ENCODE measurements at regions not wholly inside any gene's neighbourhood (a gene's known extent, or its start where the extent isn't known, plus 50 kb on each side); places are given as distances from the start of the nearest gene placed in this dataset.
"Not testable (repeated sequence)": the region's sequence is repeated elsewhere in the genome, so short reads cannot be mapped to it uniquely, and the experiment has no call there.

DNA sequence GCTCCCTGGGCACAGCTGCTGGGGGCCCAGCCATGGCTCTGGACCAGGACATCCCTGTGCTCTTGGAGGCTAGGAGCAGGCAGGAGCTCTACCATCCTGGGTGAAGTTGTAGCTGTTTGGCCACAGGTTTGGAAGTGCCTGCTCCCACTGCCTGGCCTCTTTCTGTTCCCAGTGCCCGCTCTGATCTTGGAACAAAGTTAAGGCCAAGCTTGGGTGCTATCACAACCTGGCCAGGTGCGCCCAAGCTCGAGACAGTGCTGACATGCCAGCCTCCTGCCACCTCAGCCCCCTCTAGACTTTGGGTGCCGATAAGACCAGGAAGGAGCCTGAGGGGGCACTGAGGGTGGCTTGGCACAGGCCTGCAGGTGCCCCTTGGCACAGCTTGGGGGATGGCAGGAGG lies 686.1 kb upstream of the AADAT start:
- no peak for DNase-seq

DNA sequence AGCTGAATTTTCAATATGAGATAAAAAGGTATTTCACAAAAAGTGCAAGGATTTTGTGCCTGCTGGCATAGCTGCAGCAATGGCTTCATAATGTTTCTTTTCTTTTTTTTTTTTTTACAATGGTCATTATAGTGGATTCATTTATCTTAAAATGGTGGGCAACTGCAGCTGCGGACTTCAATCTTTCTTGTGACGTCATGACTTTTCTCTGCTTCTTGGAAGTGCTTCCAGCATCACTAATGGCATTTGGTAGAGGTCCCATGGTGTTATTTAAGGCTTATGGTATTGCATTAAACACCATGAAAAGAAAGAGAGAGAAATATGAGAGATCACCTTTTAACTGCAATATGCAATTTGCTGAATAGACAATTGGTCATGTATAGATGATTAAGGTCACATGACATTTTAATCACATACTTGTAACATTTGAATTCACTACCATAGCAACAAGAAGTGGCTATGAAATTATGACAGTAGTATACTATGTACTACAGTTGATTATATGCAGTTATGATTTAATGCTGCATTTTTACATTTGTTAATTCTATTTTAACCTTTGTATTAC lies 684.0 kb upstream of the AADAT start:
- no peak for DNase-seq

DNA sequence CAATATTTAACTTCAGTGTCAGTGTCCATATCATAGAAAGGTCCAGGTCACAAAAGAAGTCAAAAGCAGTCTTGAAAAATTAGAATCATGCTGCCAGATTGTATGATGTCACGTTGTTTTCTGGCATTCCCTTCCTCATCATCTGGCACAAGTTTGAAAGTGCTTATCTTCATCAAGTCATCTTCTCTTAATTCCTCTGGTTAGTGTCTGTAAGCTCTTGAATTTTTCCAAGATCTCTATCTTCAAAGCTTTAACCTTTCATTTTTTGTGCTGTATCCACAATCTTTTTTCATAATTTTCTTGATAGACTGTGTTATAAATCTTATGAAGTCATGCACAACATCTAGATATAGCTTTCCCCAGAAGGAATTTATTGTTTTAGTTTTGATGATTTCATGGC lies 682.7 kb upstream of the AADAT start:
- no peak for DNase-seq

DNA sequence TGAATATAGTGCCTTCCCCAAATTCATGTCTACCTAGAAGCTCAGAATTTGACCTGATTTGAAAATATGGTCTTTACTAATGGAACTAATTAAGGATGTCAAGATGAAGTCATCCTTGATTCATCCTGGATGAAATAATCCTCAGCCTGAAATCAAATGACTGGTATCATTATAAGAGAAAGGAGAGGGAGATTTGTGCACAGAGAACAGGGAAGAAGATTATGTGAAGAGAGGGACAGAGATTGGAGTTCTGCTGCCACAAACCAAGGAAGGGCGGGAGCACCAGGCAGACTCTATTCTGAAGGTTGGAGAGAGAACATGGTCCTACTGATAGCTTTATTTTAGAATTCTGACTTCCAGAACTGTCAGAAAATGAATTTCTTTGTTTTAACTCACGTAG lies 680.9 kb upstream of the AADAT start:
- no peak for DNase-seq

DNA sequence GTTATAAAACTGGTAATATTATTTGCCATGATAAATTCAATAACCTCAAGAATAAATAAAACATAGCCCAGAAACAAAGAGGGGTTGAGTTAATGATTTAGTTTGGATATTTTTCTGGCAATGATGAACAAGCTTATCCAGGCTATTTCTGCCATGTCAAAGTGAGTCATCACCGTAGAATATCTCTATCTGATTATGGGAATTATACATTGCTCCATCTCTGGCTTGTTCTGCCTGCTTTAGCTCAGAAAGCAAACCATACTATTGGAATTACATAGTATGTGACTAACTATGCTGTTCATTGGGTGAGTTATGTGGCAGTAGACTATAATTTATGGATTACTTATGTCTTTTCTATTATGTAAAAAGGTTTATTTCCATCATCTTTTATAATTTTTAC lies 680.1 kb upstream of the AADAT start:
- DNase-seq: no peak

DNA sequence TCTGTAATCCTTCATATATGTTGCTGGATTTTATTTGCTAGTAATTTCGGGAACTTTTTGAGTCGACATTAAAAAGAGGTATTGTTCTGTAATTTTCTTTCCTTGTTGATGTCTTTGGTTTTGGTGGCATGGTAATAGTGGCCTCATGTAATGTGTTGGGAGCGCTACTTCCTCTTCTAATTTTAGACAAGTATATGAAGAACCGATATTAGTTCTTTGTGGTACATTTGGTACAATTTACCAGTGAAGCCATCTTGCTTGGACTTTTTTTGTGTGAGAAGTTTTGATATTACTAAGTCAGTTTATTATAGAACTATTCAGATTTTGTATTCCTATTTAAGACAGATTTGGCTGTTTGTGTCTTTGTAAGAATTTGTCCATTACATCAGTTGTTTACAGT lies 669.2 kb upstream of the AADAT start:
- no peak for DNase-seq

DNA sequence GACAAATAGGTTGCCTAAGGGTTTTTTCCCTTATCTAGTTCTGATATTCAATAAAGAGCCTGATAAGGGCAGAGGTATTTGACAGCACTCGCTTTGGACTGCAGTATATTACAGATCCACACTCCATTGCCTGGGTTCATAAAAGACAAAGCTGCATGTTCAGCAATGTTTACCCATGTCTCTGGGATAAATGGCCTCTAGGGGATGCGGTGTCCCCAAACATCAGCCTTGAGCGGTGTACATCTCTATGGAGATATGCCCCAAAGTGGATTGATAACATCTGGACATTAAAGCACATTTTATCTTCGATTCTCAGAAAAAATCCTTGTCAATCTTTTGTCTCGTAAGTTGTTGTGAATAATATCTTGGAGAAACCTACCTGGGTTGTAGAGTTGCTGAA lies 660.8 kb upstream of the AADAT start:
- no peak for DNase-seq

DNA sequence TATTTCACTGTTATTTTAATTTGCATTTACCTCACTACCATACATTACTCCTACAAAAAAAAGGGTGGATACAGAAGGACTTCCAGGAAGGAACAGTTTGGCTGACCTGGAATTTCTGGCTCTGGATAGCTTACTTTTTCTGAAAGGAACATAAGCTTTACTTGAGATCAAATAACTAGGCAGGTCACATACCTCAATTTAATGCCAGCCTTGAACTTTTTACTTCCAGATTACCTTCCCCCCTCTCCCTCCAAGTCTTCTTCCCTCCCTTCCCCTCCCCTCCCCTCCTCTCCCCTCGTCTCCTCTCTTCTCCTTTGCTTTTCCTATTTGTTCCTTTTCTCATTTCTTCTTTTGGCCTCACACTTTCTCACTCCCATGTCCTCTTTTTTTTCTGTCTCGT lies 659.2 kb upstream of the AADAT start:
- DNase-seq: no peak

DNA sequence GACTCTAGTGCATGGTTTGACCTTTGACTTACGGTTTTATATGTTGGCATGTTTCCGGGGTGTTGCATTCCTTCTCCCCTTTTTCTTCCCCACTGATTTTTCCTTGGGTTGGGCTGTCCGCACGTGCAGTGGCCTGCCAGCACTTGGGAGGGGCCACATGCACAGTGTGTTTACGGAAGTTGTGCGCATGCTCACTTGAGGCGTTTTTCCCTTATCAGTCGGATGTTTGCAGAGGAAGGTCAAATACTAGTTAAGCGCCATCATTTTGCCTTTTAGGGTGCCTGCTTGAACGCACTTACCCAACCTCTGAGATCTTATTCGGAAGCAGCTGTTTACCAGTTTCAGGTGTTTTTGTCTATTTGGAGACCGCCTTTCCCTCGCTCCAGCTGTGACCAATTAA lies 653.9 kb upstream of the AADAT start:
- no peak for DNase-seq

DNA sequence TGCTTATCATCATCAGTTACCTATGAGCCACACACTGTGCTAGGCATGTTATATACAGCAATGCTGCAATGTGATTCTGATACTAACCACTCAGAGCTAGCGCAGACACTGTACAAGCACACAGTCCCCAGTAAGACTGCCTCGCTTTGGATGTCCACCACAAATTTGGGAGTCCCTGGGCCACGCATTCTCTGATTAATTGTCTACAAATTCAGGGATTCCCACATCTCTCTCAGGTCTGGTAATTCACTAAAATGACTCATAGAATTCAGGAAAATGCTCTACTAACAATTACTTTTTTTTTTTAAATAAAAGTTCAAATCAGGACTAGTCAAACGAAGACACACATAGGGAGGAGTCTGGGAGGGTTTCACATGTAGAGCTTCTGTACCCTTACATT lies 652.1 kb upstream of the AADAT start:
- DNase-seq: no peak

DNA sequence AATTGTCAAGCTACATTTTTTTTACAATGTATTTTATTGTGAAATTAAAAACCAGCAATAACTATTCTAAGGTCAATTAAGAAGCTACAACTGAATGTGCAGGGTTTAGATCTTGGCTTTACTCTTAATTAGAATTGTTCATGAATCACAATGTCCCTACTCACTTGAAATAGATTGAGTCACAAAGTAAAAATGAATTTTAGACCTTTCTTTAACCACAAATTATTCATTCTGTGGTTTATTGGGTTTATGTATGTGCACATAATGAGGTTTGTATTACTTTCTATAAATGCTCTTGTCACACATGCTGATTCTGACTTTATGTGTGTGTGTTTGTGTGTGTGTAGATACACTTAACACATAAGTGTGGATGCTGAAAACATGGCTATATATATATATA lies 647.0 kb upstream of the AADAT start:
- no peak for DNase-seq

DNA sequence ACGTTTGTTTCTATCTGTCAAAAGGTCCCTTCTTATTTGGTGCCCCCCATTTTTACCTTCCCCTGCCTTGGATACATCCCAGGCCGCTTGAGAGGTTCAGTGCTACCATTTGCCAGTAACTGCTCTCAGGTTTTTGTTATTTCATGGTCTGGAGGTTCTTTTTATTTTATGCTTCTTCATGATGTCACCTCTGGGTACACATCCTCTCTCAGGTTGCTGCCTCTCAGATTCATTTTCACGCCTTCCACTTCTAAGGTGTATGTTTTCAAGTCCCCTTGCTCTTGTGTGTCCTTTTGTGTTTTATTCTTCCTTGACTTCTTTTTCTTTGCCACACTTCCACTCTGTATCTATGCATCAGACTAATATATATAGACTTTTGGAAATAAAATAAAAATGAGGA lies 640.1 kb upstream of the AADAT start:
- no peak for DNase-seq

DNA sequence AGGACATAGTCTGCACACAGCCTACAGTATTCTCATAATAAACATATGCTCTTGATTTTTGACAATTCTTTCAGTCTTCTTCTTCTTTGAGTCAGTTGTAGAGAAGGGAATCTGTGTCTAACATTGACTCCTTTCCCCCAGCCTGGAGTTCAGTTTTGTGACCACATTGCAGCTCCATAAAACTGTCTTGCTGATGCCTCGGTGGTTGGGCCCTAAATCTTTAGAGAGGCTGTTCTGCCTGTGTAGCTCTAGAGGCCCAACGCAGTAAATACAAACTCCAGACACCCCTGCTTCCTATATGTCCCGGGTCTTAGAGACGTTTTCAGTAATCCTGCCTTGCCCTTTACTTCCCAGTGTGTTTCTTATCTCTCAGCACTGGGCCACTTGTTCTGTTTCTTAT lies 639.5 kb upstream of the AADAT start:
- DNase-seq: no peak

DNA sequence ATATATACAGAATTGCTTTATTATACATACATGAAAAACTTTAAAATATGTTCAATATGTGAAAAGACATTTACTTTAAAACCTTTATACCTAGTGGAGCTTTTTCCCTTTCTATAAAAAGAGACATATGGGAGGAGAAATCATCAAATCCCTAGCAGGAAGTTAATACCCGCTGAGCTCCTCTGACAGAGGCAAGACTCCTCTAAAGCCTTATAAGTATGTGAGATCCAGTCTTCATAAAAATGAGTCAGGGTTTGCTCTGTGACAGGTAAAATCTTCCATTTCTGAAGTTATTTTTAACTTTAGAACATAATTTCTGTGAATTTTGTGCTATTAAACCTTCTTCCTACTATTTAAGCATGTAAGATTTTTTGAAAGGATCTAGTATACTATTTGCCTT lies 634.4 kb upstream of the AADAT start:
- DNase-seq: no peak

DNA sequence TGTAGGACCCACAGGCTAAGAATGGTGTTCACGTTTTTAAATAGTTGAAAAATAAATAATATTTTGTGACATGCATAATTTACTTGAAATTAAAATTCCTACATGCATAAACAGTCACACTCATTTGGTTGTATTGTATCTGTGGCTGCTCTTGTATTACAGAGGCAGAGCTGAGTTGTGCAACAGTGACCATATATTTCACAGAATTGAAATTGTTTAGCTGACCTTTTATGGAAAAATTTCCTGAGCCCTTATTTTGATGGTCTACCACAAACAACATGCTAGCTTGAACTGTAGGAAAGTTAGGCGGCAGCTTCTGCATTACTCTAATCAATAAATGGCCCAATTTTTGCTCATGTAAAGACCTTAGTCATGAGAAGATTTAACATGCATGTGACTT lies 633.4 kb upstream of the AADAT start:
- no peak for DNase-seq

DNA sequence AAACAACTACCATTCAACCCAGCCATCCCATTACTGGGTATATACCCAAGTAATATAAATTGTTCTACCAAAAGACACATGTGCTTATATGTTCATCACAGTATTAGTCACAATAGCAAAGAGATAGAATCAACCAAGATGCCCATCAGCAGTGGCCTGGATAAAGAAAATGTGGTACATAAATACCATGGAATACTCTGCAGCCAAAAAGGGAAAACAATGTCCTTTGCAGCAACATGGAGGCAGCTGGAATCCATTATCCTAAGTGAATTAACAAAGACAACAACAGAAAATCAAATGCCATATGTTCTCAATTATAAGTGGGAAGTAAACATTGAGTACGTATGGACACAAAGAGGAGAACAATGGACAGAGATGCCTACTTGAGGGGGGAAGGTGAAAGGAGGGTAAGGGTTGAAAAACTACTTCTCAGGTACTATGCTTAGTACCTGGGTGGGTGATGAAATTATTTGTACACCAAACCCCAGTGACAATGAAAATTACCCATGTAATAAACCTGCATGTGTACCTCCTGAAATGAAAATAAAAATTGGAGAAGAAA lies 632.1 kb upstream of the AADAT start:
- no peak for DNase-seq

DNA sequence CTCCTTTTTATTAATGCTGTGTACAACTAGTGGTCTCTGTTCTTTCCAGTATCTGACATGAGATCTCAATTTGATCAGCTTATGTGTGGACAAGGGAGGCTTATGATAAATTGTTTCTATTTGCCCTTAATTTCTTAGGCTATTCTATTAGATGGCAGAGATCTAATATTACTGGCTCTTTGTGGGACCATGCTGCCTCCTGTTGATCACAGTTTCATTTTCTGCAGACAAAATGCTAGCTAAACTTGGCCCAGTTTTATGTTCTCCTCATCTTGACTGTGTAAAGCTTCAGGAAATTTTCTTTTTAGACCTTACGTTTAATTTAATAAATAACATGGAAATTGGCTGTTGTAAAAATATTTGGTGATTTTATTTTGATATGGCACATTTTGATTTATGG lies 627.1 kb upstream of the AADAT start:
- DNase-seq: no peak

DNA sequence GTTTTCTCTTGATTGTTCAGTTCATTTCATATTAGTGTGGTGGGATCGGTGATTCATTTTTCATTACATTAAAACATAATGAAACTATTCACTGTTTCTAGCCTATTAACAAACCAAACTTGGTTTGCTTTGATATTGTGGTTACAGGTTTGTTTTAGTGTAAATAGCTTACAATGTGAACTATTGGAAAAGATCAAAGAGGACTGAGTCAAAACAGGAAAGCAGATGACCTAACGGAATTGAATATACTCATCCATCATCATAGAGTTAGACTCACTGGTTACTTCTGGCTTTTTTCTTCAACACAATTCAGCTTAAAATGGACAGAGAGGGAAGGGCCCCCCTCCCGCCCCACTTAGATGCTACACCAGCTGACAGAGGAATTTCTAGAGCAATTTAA lies 616.2 kb upstream of the AADAT start:
- DNase-seq: no peak

DNA sequence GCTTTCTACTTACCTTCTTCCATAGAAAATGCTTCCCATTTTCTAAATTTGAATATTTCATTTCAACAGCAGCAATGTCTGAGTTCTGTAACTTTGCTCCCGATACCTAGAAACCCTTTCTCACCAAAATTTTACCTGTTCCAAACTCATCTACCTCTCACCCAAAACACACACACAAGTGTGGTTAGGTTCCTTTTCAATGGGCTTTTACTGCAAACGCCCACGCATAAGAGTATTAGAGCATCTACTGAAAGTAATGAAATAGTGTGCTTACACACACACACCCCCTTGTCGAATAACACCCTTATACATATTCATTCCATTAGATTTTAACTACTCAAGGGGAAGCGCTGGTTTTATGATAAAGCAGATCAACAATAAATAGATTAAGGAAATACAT lies 610.3 kb upstream of the AADAT start:
- DNase-seq: no peak

DNA sequence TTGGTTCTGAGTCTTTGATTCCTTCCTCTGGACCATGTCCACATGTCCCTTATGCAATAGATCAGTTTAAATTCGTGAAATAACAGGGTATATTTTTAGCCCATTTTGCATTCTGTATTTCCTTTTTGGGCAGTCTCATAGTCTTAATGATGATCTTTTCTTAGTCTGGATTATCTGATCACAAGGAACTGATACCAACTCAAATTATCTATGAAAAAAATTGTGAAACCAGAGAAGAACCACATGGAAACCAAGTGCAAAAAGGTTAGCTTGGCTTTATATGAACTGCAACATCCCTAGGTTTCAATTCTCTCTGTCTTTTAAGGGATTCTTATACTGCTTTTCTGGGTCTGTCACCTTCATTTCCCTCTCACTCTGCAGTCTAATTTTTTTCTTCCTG lies 608.6 kb upstream of the AADAT start:
- DNase-seq: no peak

DNA sequence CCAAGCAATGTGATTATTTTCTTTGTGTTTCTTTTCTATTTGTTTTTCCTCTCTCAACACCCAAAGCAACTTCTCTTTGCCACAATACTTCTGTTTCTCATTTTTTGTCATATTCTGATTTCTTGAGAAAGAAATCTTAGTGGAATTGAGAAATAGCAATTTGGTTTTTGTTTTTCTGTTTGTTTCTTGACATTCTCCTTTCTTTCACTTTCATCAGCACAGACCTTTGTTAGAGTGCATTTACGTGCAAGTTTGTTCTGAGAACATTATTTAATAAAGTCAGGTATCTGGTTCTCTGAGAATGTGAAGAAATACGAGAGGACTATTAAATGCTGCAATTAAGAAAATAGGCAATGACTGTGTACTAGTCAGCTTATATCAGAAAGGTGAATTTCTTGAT lies 608.1 kb upstream of the AADAT start:
- DNase-seq: no peak

DNA sequence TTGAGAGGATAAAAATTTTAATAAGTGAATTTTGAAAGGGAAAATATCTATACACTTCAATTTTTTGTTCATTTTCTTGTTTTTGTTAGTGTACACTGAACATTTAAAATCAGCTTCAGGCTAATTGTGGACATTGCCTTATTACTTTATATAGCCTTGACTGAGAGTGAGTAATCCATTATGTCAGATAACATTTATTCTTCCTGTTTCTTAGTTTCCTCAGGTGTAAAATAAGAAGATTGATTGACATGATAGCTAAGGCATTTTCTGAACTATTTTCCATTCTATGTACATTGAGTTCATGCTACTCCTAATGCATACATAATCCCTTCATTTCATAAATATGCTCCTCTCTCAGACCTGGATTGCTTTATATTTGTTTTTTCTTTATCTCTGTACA lies 607.3 kb upstream of the AADAT start:
- no peak for DNase-seq

DNA sequence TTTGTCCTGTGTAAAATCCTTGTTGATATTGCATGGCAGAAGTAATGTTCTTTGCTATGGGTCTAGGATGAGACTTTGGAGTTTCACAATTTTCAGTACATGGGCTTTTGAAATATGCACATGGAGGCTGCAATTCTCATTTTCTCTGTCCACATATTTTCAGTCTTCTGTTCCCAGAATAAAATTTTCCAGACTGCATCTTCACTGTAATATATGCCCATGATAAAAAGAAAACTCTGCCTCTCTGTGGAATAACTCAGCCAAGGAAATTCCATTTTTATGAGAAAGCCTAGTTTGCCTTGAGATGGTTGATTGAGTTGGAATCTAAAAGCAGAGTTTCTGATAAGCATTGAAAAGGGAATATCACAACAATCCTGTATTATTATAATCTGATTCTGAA lies 601.4 kb upstream of the AADAT start:
- DNase-seq: no peak

DNA sequence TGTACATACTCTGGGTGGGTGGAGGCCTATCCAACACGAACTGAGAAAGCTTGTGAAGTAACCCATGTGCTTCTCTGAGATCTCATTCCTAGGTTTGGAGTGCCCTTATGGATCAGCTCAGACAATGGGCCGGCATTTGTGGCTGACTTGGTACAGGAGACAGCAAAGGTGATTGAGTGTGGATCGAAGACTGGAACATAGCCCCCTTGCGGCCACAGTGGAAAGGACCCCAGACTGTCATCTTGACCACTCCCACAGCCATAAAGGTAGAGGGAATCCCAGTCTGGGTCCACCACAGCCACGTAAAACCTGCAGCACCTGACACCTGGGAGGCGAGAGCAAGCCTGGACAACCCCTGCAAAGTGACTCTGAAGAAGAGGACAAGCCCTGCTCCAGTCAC lies 598.0 kb upstream of the AADAT start:
- no peak for DNase-seq

DNA sequence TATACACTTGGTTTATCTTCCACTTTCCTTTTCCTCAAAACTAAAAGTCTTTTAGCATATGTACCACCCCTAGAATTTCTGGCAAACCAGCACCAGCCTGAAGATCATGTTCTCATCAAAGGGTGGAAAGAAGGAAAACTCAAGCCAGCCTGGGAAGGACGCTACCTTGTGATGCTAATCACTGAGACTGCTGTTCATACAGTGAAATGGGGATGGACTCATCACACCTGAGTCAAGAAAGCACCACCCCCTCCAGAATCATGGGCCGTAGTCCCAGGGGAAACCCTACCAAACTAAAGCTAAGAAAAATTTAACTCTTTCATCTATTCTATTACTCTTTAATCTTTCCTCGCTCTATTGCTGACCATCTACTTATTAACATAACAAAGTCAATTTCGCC lies 595.9 kb upstream of the AADAT start:
- DNase-seq: not testable (repeated sequence)
